GM12875 (cell line): ENCODE measurements at regions not wholly inside any gene's neighbourhood (a gene's known extent, or its start where the extent isn't known, plus 50 kb on each side); places are given as distances from the start of the nearest gene placed in this dataset.
"Not testable (repeated sequence)": the region's sequence is repeated elsewhere in the genome, so short reads cannot be mapped to it uniquely, and the experiment has no call there.

Experiments
- H3K4me3 ChIP-seq: one replicate; pipeline ENCODE4 v1.5.1; 2011; ENCODE audit warnings: low read depth, low read length, control low read depth
- CTCF ChIP-seq: IDR thresholded peaks from 2 replicates; pipeline ENCODE4 v1.5.1; 2011; ENCODE audit warnings: low read depth, mild to moderate bottlenecking, control low read depth, inconsistent platforms, low read length, moderate library complexity, borderline replicate concordance; ENCODE audit not compliant: insufficient read depth

DNA sequence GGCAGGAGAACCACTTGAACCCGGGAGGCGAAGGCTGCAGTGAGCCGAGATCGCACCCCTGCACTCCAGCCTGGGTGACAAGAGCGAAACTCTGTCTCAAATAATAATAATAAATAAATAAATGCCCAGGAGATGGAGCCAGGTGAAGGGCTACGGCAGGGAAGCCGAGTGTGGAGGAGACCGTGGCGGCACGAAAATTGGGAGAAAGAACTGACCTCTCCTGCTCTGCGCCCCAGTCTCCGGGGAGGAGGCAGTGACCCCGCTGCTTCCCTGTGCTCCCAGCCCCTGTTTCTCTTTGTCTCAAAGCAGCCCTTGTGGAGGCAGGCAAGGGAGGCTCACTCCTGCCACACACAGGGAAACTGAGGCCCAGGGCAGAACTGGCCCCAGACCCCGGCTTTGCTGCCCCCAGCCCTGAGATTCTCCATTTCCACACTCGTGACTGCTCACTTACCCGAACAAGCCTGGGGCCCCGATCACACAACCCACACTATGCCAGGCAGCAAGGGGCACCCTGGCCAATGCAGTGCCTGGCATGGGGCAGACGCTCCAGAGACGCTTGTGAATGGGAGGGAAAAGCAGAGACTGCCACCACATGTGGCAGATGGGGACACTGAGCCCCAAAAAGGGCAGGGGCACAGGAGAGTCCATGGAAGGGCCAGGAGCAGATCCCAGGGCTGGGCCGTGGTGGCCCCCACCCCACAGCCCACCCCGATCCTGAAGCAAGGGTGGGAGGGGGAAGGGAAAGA lies 80.4 kb upstream of the PRR5 start:
- no peak overlapping the region for H3K4me3 ChIP-seq
- no peak for TF ChIP-seq CTCF

GRCh38 chr22:44620841-44621257 lies 81.2 kb upstream of the PRR5 start:
- H3K4me3 ChIP-seq, result no peak overlapping the region
- no peak for TF ChIP-seq CTCF

DNA sequence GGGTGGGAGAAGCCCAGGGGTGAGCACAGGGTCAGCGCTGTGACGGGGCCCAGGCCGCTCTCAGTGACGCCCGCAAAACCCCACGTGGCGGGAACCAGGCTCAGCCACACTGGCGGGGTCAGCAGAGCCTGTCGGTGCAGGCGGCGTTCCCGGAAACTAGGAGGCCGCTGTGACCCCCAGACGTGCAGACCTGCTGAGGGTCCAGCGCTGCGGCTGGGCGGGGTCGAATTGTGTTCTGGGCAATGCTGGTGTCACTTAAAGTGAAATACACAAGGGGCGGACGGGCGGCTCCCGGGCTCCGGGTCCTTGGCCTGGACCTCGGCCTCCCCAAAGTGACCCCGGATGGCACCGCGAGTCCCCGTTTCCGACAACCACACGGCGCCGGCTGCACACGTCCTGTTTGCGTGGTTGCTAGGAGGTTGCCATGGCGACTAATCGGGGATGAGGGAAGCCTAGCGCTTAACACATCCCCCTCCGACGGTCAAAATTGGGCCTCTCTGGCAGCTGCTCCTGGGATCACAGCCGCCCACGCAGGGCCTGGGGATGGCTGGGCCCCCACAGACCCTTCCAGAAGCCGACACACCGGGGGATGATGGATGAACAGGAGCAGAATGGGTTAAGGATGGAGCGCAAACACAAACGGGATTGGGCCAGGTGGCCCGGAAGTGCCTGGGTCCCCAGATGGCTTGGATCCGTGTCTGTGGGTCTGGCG lies 81.7 kb upstream of the PRR5 start:
- TF ChIP-seq CTCF, result no peak
- H3K4me3 ChIP-seq, result no peak overlapping the region

DNA sequence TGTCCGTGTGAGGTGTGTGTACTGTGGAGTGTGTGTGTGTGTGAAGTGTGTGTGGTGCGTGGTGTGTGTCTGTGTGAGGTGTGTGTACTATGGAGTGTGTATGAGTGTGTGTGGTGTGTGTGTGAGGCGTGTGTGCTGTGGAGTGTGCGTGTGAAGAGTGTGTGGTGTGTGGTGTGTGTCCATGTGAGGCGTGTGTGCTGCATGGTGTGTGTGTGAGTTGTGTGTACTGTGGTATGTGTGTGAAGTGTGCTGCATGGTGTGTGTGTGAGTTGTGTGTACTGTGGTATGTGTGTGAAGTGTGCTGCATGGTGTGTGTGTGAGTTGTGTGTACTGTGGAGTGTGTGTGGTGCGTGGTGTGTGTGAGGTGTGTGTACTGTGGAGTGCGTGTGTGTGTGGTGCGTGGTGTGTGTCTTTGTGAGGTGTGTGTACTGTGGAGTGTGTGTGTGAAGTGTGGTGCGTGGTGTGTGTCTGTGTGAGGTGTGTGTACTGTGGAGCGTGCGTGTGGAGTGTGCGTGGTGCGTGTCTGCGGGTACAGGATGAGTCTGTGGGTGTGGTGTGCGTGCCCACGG lies 82.4 kb upstream of the PRR5 start:
- H3K4me3 ChIP-seq, result not testable (repeated sequence)

GRCh38 chr22:44618910-44619309 lies 83.1 kb upstream of the PRR5 start:
- H3K4me3 ChIP-seq, result not testable (repeated sequence)

- no peak overlapping the region for H3K4me3 ChIP-seq
- no peak for TF ChIP-seq CTCF
Observed at GRCh38 chr22:44618400-44618799, 83.6 kb upstream of the PRR5 start.

GRCh38 chr22:44617828-44618227 lies 84.2 kb upstream of the PRR5 start:
- TF ChIP-seq CTCF, result no peak
- no peak overlapping the region for H3K4me3 ChIP-seq
